ENCODE measurements at regions not wholly inside any gene's neighbourhood (a gene's known extent, or its start where the extent isn't known, plus 50 kb on each side); places are given as distances from the start of the nearest gene placed in this dataset.

DNA sequence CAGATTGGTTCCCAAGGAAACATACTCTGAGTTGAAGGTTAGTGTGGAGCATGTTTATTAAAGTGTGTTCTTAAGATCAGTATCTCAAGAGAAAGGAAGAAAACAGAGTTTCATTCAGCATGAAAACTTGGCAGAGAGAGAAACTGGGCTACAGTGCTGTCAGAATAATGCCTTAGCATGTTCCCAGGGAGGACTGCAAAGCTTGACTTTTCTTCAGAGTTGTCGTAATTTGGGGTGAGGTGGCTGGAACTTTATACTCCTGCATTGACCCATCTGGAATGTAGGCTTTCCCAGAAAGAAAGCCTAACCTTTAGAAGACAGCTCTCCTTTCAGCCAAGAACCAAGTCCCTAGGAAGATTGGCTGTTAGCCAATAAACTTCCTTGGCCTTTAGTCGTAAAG lies 190.8 kb upstream of the CNTN5 start:
- TF ChIP-seq, protein P1, sequence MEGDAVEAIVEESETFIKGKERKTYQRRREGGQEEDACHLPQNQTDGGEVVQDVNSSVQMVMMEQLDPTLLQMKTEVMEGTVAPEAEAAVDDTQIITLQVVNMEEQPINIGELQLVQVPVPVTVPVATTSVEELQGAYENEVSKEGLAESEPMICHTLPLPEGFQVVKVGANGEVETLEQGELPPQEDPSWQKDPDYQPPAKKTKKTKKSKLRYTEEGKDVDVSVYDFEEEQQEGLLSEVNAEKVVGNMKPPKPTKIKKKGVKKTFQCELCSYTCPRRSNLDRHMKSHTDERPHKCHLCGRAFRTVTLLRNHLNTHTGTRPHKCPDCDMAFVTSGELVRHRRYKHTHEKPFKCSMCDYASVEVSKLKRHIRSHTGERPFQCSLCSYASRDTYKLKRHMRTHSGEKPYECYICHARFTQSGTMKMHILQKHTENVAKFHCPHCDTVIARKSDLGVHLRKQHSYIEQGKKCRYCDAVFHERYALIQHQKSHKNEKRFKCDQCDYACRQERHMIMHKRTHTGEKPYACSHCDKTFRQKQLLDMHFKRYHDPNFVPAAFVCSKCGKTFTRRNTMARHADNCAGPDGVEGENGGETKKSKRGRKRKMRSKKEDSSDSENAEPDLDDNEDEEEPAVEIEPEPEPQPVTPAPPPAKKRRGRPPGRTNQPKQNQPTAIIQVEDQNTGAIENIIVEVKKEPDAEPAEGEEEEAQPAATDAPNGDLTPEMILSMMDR (IDR thresholded peaks at IDR 0.05): no peak
- no peak for TF ChIP-seq MAZ (IDR thresholded peaks at IDR 0.05; ENCODE audit: borderline replicate concordance, low read depth, low read length)
- TF ChIP-seq, protein P2, sequence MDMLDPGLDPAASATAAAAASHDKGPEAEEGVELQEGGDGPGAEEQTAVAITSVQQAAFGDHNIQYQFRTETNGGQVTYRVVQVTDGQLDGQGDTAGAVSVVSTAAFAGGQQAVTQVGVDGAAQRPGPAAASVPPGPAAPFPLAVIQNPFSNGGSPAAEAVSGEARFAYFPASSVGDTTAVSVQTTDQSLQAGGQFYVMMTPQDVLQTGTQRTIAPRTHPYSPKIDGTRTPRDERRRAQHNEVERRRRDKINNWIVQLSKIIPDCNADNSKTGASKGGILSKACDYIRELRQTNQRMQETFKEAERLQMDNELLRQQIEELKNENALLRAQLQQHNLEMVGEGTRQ (IDR thresholded peaks at IDR 0.05): no peak
- TF ChIP-seq POLR2AphosphoS2 (conservative IDR thresholded peaks at IDR 0.05; ENCODE audit: low read length): no peak
- TF ChIP-seq, protein P3, sequence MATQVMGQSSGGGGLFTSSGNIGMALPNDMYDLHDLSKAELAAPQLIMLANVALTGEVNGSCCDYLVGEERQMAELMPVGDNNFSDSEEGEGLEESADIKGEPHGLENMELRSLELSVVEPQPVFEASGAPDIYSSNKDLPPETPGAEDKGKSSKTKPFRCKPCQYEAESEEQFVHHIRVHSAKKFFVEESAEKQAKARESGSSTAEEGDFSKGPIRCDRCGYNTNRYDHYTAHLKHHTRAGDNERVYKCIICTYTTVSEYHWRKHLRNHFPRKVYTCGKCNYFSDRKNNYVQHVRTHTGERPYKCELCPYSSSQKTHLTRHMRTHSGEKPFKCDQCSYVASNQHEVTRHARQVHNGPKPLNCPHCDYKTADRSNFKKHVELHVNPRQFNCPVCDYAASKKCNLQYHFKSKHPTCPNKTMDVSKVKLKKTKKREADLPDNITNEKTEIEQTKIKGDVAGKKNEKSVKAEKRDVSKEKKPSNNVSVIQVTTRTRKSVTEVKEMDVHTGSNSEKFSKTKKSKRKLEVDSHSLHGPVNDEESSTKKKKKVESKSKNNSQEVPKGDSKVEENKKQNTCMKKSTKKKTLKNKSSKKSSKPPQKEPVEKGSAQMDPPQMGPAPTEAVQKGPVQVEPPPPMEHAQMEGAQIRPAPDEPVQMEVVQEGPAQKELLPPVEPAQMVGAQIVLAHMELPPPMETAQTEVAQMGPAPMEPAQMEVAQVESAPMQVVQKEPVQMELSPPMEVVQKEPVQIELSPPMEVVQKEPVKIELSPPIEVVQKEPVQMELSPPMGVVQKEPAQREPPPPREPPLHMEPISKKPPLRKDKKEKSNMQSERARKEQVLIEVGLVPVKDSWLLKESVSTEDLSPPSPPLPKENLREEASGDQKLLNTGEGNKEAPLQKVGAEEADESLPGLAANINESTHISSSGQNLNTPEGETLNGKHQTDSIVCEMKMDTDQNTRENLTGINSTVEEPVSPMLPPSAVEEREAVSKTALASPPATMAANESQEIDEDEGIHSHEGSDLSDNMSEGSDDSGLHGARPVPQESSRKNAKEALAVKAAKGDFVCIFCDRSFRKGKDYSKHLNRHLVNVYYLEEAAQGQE (IDR thresholded peaks at IDR 0.05): no peak
- TF ChIP-seq, protein P4, sequence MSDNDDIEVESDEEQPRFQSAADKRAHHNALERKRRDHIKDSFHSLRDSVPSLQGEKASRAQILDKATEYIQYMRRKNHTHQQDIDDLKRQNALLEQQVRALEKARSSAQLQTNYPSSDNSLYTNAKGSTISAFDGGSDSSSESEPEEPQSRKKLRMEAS (IDR thresholded peaks at IDR 0.05): no peak
- TF ChIP-seq EP300 (IDR thresholded peaks at IDR 0.05): no peak
- no peak for TF ChIP-seq POLR2A (IDR thresholded peaks at IDR 0.05; ENCODE audit: low read length)
- no peak for TF ChIP-seq SMC3 (IDR thresholded peaks at IDR 0.05)
- TF ChIP-seq, protein P5, sequence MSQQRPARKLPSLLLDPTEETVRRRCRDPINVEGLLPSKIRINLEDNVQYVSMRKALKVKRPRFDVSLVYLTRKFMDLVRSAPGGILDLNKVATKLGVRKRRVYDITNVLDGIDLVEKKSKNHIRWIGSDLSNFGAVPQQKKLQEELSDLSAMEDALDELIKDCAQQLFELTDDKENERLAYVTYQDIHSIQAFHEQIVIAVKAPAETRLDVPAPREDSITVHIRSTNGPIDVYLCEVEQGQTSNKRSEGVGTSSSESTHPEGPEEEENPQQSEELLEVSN (IDR thresholded peaks at IDR 0.05; ENCODE audit: borderline replicate concordance, low read depth): no peak
- no peak for TF ChIP-seq MYC (IDR thresholded peaks at IDR 0.05; ENCODE audit: borderline replicate concordance, low read length)
- no peak for TF ChIP-seq CHD4 (IDR thresholded peaks at IDR 0.05; ENCODE audit: borderline replicate concordance)

Data from A549 (cell line).